HCT116 (cell line): ENCODE measurements at regions not wholly inside any gene's neighbourhood (a gene's known extent, or its start where the extent isn't known, plus 50 kb on each side); places are given as distances from the start of the nearest gene placed in this dataset.
A peak's percentile ranks its signal among the peaks of the same experiment; 100 is the strongest.
"Not testable (repeated sequence)": the region's sequence is repeated elsewhere in the genome, so short reads cannot be mapped to it uniquely, and the experiment has no call there.

Experiments used
- ATAC-seq: fragments of 200-7000 bp; cut with Tn5 transposase; 2 replicates; pipeline ENCODE4 v1.9.1; 2020; ENCODE audit warnings: mild to moderate bottlenecking, moderate library complexity
- BruUV-seq: library from RNA; stranded (reverse); fragments of 400-500 nt; replicated peaks from 2 replicates; lab custom pipeline; 2021; lab: Mats Ljungman, UMichigan
- CTCF ChIA-PET: fragments of 300-600 bp; sonication (Branson Sonifier 250); formaldehyde crosslinking; loops from one replicate; lab custom pipeline; 2021; ENCODE audit warnings: antibody characterized with exemption; lab: Charles Lee
- POLR2A ChIA-PET: fragments of 300-600, 350-600 bp; sonication (Branson Sonifier 250); formaldehyde crosslinking; loops from one replicate; lab custom pipeline; 2021; ENCODE audit warnings: antibody characterized with exemption; lab: Charles Lee
- RAD21 ChIA-PET, 2 experiments: fragments of 300-600 bp; sonication (Branson Sonifier 250); formaldehyde crosslinking; loops; one replicate each; lab custom pipeline; 2023; ENCODE audit warnings: low total read pairs in 2 of 2; ENCODE audit not compliant: uncharacterized antibody in 2 of 2, unreplicated experiment in 2 of 2, low non-redundant PET in 1 of 2; lab: Charles Lee
- DNase-seq: peaks from one replicate; pipeline ENCODE4 v3.0.0-alpha.2; 2010; ENCODE audit warnings: low read depth, low spot score
- H2AFZ ChIP-seq: fragments of 200-600 bp; shearing (Covaris generic), sonication (generic); 2 replicates; pipeline ENCODE4 v1.6.1; 2017; ENCODE audit warnings: low read depth, mixed run types, mixed read lengths, antibody characterized with exemption, low read length; ENCODE audit not compliant: poor library complexity, severe bottlenecking
- H3K27ac ChIP-seq: 2 replicates; pipeline ENCODE4 v1.5.1; 2012; ENCODE audit warnings: low read depth, low read length
- H3K27me3 ChIP-seq: fragments of 200-600 bp; sonication (generic); 2 replicates; pipeline ENCODE4 v1.6.1; 2016; ENCODE audit warnings: mixed run types, low read length, mixed read lengths; ENCODE audit not compliant: insufficient read depth
- H3K36me3 ChIP-seq, 2 experiments: fragments of 200-500 bp in 1 of 2; fragments of 200-600 bp in 1 of 2; sonication (Bioruptor generic) in 1 of 2; sonication (generic) in 1 of 2; 2 replicates each; pipeline versions ENCODE4 v1.5.1 to v1.6.1; 2014 to 2016; ENCODE audit warnings: low read length in 2 of 2, inconsistent platforms in 1 of 2, mixed read lengths in 1 of 2, mixed run types in 1 of 2; ENCODE audit not compliant: insufficient read depth in 2 of 2, control insufficient read depth in 1 of 2
- H3K4me1 ChIP-seq, 2 experiments: fragments of 200-600 bp in 1 of 2; sonication (generic) in 1 of 2; 2 replicates each; pipeline versions ENCODE4 v1.5.1 to v1.6.1; 2012 to 2017; ENCODE audit warnings: low read length in 2 of 2, inconsistent platforms in 1 of 2, mild to moderate bottlenecking in 1 of 2, mixed read lengths in 1 of 2, mixed run types in 1 of 2, moderate library complexity in 1 of 2; ENCODE audit not compliant: insufficient read depth in 2 of 2, control insufficient read depth in 1 of 2
- H3K4me2 ChIP-seq: fragments of 200-600 bp; sonication (generic); 2 replicates; pipeline ENCODE4 v1.6.1; 2017; ENCODE audit warnings: mixed run types, low read length, mixed read lengths
- H3K4me3 ChIP-seq, 2 experiments: fragments of 200-600 bp in 1 of 2; sonication (generic) in 1 of 2; replicated peaks in 1 of 2; 2 replicates each; pipeline ENCODE4 v1.5.1; 2011 to 2016; ENCODE audit warnings: low read length in 2 of 2, control low read depth in 1 of 2, low read depth in 1 of 2, mild to moderate bottlenecking in 1 of 2, mixed read lengths in 1 of 2, mixed run types in 1 of 2
- H3K79me2 ChIP-seq: fragments of 200-600 bp; sonication (generic); 2 replicates; pipeline ENCODE4 v1.6.1; 2017; ENCODE audit warnings: mild to moderate bottlenecking, mixed run types, low read length, moderate library complexity, mixed read lengths; ENCODE audit not compliant: insufficient read depth
- H3K9ac ChIP-seq: fragments of 200-600 bp; sonication (generic); 2 replicates; pipeline ENCODE4 v1.6.1; 2016; ENCODE audit warnings: low read length, mixed read lengths
- H3K9me2 ChIP-seq: fragments of 200-600 bp; sonication (generic), shearing (Covaris generic); 2 replicates; pipeline ENCODE4 v1.6.1; 2017; ENCODE audit warnings: mixed run types, mild to moderate bottlenecking, moderate library complexity; ENCODE audit not compliant: insufficient read depth
- H3K9me3 ChIP-seq, 2 experiments: fragments of 200-500 bp in 1 of 2; fragments of 200-600 bp in 1 of 2; sonication (Bioruptor generic) in 1 of 2; sonication (generic) in 1 of 2; 2 replicates each; pipeline ENCODE4 v1.6.1; 2014 to 2017; ENCODE audit warnings: low read length in 2 of 2, mixed read lengths in 2 of 2, inconsistent platforms in 1 of 2, low read depth in 1 of 2, mild to moderate bottlenecking in 1 of 2, mixed run types in 1 of 2, moderate library complexity in 1 of 2; ENCODE audit not compliant: control insufficient read depth in 1 of 2, insufficient read depth in 1 of 2
- H4K20me1 ChIP-seq: fragments of 200-600 bp; sonication (generic), shearing (Covaris generic); 2 replicates; pipeline ENCODE4 v1.6.1; 2017; ENCODE audit warnings: mixed run types, mild to moderate bottlenecking, moderate library complexity; ENCODE audit not compliant: insufficient read depth
- intact Hi-C: fragments of 100-400 bp; cut with micrococcal nuclease; formaldehyde crosslinking; loops from 2 replicates; pipeline ENCODE4 v1.10.0; 2022

DNA sequence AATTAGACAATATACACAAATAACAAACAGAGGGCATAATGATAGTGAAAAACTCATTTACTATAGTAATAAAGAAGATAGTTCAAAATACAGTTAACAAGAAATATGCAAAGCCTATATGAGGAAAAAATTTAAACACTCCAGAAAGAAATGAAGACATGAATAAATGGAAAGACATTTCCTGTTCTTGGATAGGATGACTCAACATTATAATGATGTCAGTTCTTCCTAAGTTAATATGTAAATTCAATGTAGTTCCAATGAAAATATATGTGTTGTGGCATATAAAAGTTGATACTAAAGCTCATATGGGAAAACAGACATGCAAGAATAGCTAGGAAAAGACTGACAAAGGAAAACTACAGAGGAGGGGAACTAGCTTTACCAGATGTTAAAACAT is 63.5 kb downstream of the SYT15B start:
- CTCF ChIA-PET, intact Hi-C loops, BruUV-seq: not testable (repeated sequence)

DNA sequence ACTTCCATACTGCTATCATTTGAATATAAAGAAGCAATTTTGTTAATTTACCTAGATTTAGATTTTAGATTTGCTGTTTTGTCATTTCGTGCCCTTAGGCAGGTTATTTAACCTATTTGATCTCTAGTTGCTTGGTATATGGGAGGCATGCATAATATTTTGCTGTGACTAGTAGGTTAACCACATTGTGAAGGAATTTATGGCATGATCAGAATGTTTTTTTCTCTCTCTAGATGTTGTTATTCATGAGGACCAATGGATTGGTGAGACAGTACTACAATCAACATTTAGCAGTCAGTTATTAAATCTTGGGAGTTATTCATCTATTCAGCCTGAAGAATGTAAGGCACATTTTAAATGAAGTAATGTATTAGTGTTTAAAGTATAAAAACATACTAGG is 67.2 kb downstream of the SYT15B start:
- H3K4me3 ChIP-seq, H3K9me2 ChIP-seq, H2AFZ ChIP-seq, H3K79me2 ChIP-seq, BruUV-seq, H3K4me2 ChIP-seq, H3K9ac ChIP-seq, DNase-seq, H3K9me3 ChIP-seq, intact Hi-C loops, H3K4me1 ChIP-seq, POLR2A ChIA-PET, H4K20me1 ChIP-seq, CTCF ChIA-PET, H3K36me3 ChIP-seq, H3K27me3 ChIP-seq, H3K27ac ChIP-seq, RAD21 ChIA-PET: not testable (repeated sequence)
- ATAC-seq: peak; percentile 58; the same call in 1 of the 2 replicates

More for the DNA sequence above, 63.5 kb downstream of the SYT15B start:
- RAD21 ChIA-PET, ATAC-seq, H3K27ac ChIP-seq, H2AFZ ChIP-seq, H3K79me2 ChIP-seq, H3K9ac ChIP-seq, H4K20me1 ChIP-seq, H3K9me3 ChIP-seq, H3K4me1 ChIP-seq, POLR2A ChIA-PET, H3K4me3 ChIP-seq, H3K4me2 ChIP-seq, DNase-seq, H3K36me3 ChIP-seq, H3K9me2 ChIP-seq, H3K27me3 ChIP-seq: not testable (repeated sequence)

DNA sequence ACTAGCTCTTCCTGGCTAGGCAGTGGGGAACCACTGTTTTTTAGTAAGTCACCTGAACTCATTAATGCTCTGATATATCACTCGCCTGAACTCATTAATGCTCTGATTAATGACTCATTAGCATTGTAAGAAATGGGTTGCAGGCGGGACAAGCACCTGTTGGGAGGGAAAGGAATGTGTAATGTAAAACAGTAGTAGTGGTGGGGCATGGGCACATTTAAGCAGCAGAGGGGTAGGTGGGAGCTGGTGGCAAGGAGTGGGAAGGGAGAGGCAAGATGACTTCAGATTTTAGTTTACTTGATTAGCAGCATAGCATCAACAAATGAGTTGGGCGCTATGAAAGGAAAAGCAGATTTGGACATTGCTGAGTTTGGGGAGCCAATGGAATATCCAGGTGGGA is 68.2 kb downstream of the SYT15B start:
- H3K9me2 ChIP-seq, H3K36me3 ChIP-seq, H3K9ac ChIP-seq, H3K4me1 ChIP-seq, H3K27me3 ChIP-seq, CTCF ChIA-PET, ATAC-seq, RAD21 ChIA-PET, H3K9me3 ChIP-seq, intact Hi-C loops, H4K20me1 ChIP-seq, BruUV-seq, H2AFZ ChIP-seq, H3K27ac ChIP-seq, H3K4me3 ChIP-seq, H3K4me2 ChIP-seq, DNase-seq, POLR2A ChIA-PET, H3K79me2 ChIP-seq: not testable (repeated sequence)

DNA sequence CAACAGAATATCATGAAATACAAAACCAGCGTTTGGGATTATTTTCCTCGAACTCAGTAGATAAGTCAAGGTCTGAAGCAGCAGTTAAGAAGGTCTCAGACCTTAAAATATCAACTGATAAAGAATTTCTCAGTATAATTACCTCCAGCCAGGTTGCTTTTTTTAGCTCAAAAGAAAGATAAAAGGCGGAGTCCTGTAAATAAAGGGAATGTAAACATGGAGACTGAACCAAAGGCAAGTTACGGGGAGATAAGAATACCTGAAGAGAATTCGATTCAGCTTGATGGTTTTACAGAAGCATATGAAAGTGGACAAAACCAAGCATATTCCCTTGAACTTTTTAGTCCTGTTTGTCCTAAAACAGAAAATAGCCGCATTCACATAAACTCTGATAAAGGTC is 73.1 kb downstream of the SYT15B start:
- intact Hi-C loops, H3K9me3 ChIP-seq, H3K27me3 ChIP-seq, BruUV-seq, H4K20me1 ChIP-seq, DNase-seq, H3K4me1 ChIP-seq, ATAC-seq, H3K9me2 ChIP-seq, H3K4me3 ChIP-seq, H3K4me2 ChIP-seq, RAD21 ChIA-PET, CTCF ChIA-PET, POLR2A ChIA-PET, H3K79me2 ChIP-seq, H3K27ac ChIP-seq, H3K36me3 ChIP-seq, H2AFZ ChIP-seq, H3K9ac ChIP-seq: not testable (repeated sequence)
